ENCODE measurements at regions not wholly inside any gene's neighbourhood (a gene's known extent, or its start where the extent isn't known, plus 50 kb on each side); places are given as distances from the start of the nearest gene placed in this dataset.

DNA sequence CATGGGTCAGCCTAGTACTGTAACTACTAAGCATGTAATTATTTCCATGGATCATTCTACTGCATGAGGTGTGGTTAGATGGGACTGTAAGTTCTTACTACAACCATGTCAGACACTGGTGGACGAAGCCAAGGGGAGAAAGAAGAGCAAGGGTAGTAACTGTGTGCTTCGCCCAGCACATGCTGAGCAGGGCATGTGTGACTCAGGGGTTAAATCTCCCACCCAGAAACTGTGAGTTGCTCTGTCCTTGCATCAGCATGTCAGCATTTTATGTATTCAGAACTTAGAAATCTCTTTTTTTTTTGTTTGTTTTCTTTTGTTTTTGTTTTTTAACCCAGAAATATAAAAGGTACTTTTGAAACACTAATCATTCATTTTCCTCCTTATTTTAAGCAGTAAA lies 436.6 kb upstream of the KLF12 start:
- DNase-seq (no peak), FAIRE-seq (no peak)
- H3K9me3 ChIP-seq (ENCODE audit: control insufficient read depth in 2 of 3, insufficient read depth in 1 of 3, low read length in 3 of 3), result no peaks in the 10 kb centered on the region
- H3K9ac ChIP-seq (ENCODE audit: low read length in 3 of 3), result no peak overlapping the region
- H3K4me3 ChIP-seq (ENCODE audit: low read length in 3 of 3), result no peak overlapping the region
- peaks cover 0 to 2% (median 0%) of the 10 kb centered on the region in 3 donors for H3K4me1 ChIP-seq (ENCODE audit: control insufficient read depth in 2 of 3, insufficient read depth in 2 of 3, low read depth in 1 of 3, low read length in 3 of 3)
- intact Hi-C loops (cut with DNase I), result no loop called here
- no peak overlapping the region for H3K27ac ChIP-seq (ENCODE audit: low read depth in 2 of 2, low read length in 2 of 2)
- H3K36me3 ChIP-seq (ENCODE audit: control insufficient read depth in 2 of 3, insufficient read depth in 3 of 3, low read length in 3 of 3), result no peaks in the 10 kb centered on the region
- TF ChIP-seq, protein P1, sequence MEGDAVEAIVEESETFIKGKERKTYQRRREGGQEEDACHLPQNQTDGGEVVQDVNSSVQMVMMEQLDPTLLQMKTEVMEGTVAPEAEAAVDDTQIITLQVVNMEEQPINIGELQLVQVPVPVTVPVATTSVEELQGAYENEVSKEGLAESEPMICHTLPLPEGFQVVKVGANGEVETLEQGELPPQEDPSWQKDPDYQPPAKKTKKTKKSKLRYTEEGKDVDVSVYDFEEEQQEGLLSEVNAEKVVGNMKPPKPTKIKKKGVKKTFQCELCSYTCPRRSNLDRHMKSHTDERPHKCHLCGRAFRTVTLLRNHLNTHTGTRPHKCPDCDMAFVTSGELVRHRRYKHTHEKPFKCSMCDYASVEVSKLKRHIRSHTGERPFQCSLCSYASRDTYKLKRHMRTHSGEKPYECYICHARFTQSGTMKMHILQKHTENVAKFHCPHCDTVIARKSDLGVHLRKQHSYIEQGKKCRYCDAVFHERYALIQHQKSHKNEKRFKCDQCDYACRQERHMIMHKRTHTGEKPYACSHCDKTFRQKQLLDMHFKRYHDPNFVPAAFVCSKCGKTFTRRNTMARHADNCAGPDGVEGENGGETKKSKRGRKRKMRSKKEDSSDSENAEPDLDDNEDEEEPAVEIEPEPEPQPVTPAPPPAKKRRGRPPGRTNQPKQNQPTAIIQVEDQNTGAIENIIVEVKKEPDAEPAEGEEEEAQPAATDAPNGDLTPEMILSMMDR (IDR thresholded peaks at IDR 0.05; ENCODE audit: borderline replicate concordance, extremely low read depth, insufficient read depth), result no peak
- H3K27me3 ChIP-seq (ENCODE audit: control insufficient read depth, insufficient read depth, low read length), result no peaks in the 10 kb centered on the region

DNA sequence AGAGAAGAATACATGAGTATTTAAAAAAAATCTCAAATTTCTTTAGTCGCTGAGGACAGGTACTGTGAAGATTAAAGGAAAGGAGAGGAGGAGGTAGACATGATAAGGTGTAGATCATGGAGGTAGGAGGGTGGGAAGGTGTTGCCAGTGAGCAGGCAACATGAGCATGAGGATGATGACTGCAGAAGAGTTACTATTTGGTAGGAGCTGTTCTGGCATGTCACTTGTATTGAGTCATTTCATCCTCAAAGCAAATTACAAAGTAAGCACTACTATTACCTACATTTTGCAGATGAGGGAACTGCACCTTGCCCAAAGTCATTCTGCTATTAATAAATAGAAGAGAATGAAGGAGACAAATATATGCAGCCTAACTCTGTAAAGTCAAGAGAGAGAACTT lies 435.8 kb upstream of the KLF12 start:
- intact Hi-C loops (cut with DNase I), result no loop called here
- no peak overlapping the region for H3K4me3 ChIP-seq (ENCODE audit: low read length in 3 of 3)
- H3K36me3 ChIP-seq (ENCODE audit: control insufficient read depth in 2 of 3, insufficient read depth in 3 of 3, low read length in 3 of 3), result no peaks in the 10 kb centered on the region
- no peaks in the 10 kb centered on the region for H3K27me3 ChIP-seq (ENCODE audit: control insufficient read depth, insufficient read depth, low read length)
- H3K9ac ChIP-seq (ENCODE audit: low read length in 3 of 3), result no peak overlapping the region
- FAIRE-seq (no peak), DNase-seq (no peak)
- H3K27ac ChIP-seq (ENCODE audit: low read depth in 2 of 2, low read length in 2 of 2), result no peak overlapping the region
- TF ChIP-seq, protein P1 (IDR thresholded peaks at IDR 0.05; ENCODE audit: borderline replicate concordance, extremely low read depth, insufficient read depth), result no peak
- H3K9me3 ChIP-seq (ENCODE audit: control insufficient read depth in 2 of 3, insufficient read depth in 1 of 3, low read length in 3 of 3), result no peaks in the 10 kb centered on the region
- no peaks in the 10 kb centered on the region for H3K4me1 ChIP-seq (ENCODE audit: control insufficient read depth in 2 of 3, insufficient read depth in 2 of 3, low read depth in 1 of 3, low read length in 3 of 3)

DNA sequence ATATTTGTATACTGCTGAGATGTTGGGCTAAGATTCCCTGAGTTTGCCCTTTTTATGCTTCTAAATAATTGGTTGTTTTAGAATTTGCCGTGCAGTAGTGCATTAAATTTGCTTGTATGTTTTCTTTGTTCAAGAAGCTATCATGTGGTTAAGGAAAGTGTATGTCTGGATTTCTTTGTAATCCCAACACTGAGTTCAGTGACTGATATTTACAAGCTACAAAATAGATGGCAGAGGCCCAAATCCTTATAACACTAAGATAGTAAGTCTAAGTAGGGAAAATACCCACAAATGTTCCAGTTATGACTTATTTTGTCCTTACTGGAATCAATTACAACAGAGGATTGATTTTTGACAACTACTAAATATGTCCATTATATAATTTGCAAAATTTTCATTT lies 435.0 kb upstream of the KLF12 start:
- intact Hi-C loops (cut with DNase I), result no loop called here
- no peak overlapping the region for H3K27ac ChIP-seq (ENCODE audit: low read depth in 2 of 2, low read length in 2 of 2)
- no peaks in the 10 kb centered on the region for H3K36me3 ChIP-seq (ENCODE audit: control insufficient read depth in 2 of 3, insufficient read depth in 3 of 3, low read length in 3 of 3)
- DNase-seq (no peak), FAIRE-seq (no peak)
- no peaks in the 10 kb centered on the region for H3K9me3 ChIP-seq (ENCODE audit: control insufficient read depth in 2 of 3, insufficient read depth in 1 of 3, low read length in 3 of 3)
- no peaks in the 10 kb centered on the region for H3K27me3 ChIP-seq (ENCODE audit: control insufficient read depth, insufficient read depth, low read length)
- H3K9ac ChIP-seq (ENCODE audit: low read length in 3 of 3), result no peak overlapping the region
- TF ChIP-seq, protein P1 (IDR thresholded peaks at IDR 0.05; ENCODE audit: borderline replicate concordance, extremely low read depth, insufficient read depth), result no peak
- H3K4me3 ChIP-seq (ENCODE audit: low read length in 3 of 3), result no peak overlapping the region
- no peaks in the 10 kb centered on the region for H3K4me1 ChIP-seq (ENCODE audit: control insufficient read depth in 2 of 3, insufficient read depth in 2 of 3, low read depth in 1 of 3, low read length in 3 of 3)

DNA sequence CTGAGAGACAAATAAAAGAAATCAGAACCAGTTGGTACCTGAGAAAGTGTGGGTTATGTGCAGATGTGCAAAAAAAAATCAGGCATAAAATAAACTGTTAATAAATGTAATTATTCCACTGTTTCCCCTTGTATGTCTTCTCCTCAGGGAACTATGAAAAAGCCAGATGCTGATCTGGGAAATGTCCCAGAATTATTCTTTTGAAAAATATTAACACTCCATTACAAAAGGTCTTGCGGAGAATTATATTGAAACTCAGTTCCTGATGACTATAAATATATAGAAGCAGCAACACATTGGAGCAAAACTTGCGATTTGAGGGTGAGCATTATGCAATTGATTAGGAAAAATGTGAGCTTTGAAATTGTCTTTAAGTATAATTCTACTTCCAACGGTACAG lies 433.3 kb upstream of the KLF12 start:
- TF ChIP-seq, protein P1 (IDR thresholded peaks at IDR 0.05; ENCODE audit: borderline replicate concordance, extremely low read depth, insufficient read depth), result no peak
- DNase-seq, result no peak
- H3K27ac ChIP-seq (ENCODE audit: low read depth in 2 of 2, low read length in 2 of 2), result no peak overlapping the region
- no peak overlapping the region for H3K9ac ChIP-seq (ENCODE audit: low read length in 3 of 3)
- H3K4me3 ChIP-seq (ENCODE audit: low read length in 3 of 3), result no peak overlapping the region
- H3K9me3 ChIP-seq (ENCODE audit: control insufficient read depth in 2 of 3, insufficient read depth in 1 of 3, low read length in 3 of 3), result no peaks in the 10 kb centered on the region
- H3K27me3 ChIP-seq (ENCODE audit: control insufficient read depth, insufficient read depth, low read length), result no peaks in the 10 kb centered on the region
- intact Hi-C loops (cut with DNase I), result no loop called here
- FAIRE-seq, result no peak
- no peaks in the 10 kb centered on the region for H3K36me3 ChIP-seq (ENCODE audit: control insufficient read depth in 2 of 3, insufficient read depth in 3 of 3, low read length in 3 of 3)
- H3K4me1 ChIP-seq (ENCODE audit: control insufficient read depth in 2 of 3, insufficient read depth in 2 of 3, low read depth in 1 of 3, low read length in 3 of 3), result no peaks in the 10 kb centered on the region
